ENCODE measurements at regions not wholly inside any gene's neighbourhood (a gene's known extent, or its start where the extent isn't known, plus 50 kb on each side); places are given as distances from the start of the nearest gene placed in this dataset.

DNA sequence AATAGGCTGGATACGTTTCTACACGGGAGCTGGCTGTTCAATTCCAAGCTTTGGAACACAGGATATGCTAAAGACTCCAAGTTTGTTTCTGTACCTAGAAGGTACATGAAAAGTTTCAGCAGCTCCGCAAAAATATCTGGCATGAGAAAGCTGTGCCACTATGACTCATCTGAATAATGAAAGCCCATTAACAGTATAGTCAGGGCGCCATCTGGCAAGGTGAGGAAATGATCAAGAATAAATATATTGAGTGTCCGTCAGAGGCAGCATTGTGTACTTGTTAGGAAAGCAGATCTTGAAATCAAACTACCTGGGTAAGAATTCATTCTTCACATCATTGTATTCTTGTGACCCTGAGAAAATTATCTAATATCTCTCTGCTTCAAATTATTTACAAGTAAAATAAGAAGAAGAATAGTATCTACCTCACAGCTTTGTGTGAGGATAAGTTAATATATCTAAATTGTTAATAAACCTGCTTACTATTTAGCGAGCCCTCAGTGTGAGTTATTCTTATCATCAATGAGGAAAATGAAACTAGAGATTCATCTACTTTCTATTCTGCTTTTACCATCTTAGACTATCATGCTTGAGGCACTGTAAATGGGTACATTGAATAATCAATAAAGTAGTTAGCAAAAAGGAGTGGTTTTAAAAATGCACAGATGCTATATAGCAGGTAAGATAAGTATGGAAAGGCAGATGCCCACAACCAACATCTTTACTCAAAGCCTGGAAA is 53.5 kb downstream of the FSCB start:
- H3K4me2 ChIP-seq: no peak overlapping the region

More for the DNA sequence above, 53.5 kb downstream of the FSCB start:
- H3K4me3 ChIP-seq: no peak overlapping the region
- Mint-ChIP-seq H3K4me1 (no peaks in the 10 kb centered on the region), H3K4me3 (no peak overlapping the region), H3K27ac (no peak overlapping the region), H3K27me3 (ENCODE audit: insufficient read depth, low read depth, poor library complexity) (peaks cover 6% of the 10 kb centered on the region), H3K9me3 (peaks cover 17% of the 10 kb centered on the region), H3K36me3 (ENCODE audit: low read depth) (no peaks in the 10 kb centered on the region)
- H3F3A ChIP-seq (replicated peaks; ENCODE audit: low read depth): no peaks in the 10 kb centered on the region
- H4K20me1 ChIP-seq (replicated peaks; ENCODE audit: insufficient read depth): no peaks in the 10 kb centered on the region
- no peaks in the 10 kb centered on the region for H3K36me3 ChIP-seq (ENCODE audit: insufficient read depth)
- no peak overlapping the region; the same call in 1 of the 2 replicates for H2AFZ ChIP-seq
- no peaks in the 10 kb centered on the region for H3K79me2 ChIP-seq (replicated peaks; ENCODE audit: insufficient read depth)
- H3K27ac ChIP-seq (ENCODE audit: low read depth): no peak overlapping the region
- 0 out of 2 replicates have a peak, but pooled peaks cover 6% of the 10 kb centered on the region for H3K4me1 ChIP-seq (ENCODE audit: insufficient read depth)
- ATAC-seq (no peak), DNase-seq (ENCODE audit: low spot score) (no peak)
- H3K27me3 ChIP-seq (ENCODE audit: insufficient read depth): no peaks in the 10 kb centered on the region
- H3K9me2 ChIP-seq (ENCODE audit: insufficient read depth): peaks cover 14% of the 10 kb centered on the region
- no peak for TF ChIP-seq EZH2phosphoT487 (IDR thresholded peaks at IDR 0.05; ENCODE audit: unreplicated experiment)
- TF ChIP-seq NANOG (IDR thresholded peaks at IDR 0.05; ENCODE audit: borderline replicate concordance): no peak
- TF ChIP-seq ZNF114 (CRISPR knock-in tag; IDR thresholded peaks at IDR 0.05): no peak
- TF ChIP-seq, protein P1, sequence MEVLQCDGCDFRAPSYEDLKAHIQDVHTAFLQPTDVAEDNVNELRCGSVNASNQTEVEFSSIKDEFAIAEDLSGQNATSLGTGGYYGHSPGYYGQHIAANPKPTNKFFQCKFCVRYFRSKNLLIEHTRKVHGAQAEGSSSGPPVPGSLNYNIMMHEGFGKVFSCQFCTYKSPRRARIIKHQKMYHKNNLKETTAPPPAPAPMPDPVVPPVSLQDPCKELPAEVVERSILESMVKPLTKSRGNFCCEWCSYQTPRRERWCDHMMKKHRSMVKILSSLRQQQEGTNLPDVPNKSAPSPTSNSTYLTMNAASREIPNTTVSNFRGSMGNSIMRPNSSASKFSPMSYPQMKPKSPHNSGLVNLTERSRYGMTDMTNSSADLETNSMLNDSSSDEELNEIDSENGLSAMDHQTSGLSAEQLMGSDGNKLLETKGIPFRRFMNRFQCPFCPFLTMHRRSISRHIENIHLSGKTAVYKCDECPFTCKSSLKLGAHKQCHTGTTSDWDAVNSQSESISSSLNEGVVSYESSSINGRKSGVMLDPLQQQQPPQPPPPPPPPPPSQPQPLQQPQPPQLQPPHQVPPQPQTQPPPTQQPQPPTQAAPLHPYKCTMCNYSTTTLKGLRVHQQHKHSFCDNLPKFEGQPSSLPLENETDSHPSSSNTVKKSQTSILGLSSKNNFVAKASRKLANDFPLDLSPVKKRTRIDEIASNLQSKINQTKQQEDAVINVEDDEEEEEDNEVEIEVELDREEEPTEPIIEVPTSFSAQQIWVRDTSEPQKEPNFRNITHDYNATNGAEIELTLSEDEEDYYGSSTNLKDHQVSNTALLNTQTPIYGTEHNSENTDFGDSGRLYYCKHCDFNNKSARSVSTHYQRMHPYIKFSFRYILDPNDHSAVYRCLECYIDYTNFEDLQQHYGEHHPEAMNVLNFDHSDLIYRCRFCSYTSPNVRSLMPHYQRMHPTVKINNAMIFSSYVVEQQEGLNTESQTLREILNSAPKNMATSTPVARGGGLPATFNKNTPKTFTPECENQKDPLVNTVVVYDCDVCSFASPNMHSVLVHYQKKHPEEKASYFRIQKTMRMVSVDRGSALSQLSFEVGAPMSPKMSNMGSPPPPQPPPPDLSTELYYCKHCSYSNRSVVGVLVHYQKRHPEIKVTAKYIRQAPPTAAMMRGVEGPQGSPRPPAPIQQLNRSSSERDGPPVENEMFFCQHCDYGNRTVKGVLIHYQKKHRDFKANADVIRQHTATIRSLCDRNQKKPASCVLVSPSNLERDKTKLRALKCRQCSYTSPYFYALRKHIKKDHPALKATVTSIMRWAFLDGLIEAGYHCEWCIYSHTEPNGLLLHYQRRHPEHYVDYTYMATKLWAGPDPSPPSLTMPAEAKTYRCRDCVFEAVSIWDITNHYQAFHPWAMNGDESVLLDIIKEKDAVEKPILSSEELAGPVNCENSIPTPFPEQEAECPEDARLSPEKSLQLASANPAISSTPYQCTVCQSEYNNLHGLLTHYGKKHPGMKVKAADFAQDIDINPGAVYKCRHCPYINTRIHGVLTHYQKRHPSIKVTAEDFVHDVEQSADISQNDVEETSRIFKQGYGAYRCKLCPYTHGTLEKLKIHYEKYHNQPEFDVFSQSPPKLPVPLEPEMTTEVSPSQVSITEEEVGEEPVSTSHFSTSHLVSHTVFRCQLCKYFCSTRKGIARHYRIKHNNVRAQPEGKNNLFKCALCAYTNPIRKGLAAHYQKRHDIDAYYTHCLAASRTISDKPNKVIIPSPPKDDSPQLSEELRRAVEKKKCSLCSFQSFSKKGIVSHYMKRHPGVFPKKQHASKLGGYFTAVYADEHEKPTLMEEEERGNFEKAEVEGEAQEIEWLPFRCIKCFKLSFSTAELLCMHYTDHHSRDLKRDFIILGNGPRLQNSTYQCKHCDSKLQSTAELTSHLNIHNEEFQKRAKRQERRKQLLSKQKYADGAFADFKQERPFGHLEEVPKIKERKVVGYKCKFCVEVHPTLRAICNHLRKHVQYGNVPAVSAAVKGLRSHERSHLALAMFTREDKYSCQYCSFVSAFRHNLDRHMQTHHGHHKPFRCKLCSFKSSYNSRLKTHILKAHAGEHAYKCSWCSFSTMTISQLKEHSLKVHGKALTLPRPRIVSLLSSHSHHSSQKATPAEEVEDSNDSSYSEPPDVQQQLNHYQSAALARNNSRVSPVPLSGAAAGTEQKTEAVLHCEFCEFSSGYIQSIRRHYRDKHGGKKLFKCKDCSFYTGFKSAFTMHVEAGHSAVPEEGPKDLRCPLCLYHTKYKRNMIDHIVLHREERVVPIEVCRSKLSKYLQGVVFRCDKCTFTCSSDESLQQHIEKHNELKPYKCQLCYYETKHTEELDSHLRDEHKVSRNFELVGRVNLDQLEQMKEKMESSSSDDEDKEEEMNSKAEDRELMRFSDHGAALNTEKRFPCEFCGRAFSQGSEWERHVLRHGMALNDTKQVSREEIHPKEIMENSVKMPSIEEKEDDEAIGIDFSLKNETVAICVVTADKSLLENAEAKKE (CRISPR knock-in tag; IDR thresholded peaks at IDR 0.05): no peak
- TF ChIP-seq EZH2 (IDR thresholded peaks at IDR 0.05; ENCODE audit: low read depth, unreplicated experiment): no peak
- TF ChIP-seq, protein P2, sequence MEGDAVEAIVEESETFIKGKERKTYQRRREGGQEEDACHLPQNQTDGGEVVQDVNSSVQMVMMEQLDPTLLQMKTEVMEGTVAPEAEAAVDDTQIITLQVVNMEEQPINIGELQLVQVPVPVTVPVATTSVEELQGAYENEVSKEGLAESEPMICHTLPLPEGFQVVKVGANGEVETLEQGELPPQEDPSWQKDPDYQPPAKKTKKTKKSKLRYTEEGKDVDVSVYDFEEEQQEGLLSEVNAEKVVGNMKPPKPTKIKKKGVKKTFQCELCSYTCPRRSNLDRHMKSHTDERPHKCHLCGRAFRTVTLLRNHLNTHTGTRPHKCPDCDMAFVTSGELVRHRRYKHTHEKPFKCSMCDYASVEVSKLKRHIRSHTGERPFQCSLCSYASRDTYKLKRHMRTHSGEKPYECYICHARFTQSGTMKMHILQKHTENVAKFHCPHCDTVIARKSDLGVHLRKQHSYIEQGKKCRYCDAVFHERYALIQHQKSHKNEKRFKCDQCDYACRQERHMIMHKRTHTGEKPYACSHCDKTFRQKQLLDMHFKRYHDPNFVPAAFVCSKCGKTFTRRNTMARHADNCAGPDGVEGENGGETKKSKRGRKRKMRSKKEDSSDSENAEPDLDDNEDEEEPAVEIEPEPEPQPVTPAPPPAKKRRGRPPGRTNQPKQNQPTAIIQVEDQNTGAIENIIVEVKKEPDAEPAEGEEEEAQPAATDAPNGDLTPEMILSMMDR (conservative IDR thresholded peaks at IDR 0.05; ENCODE audit: low read depth in 2 of 2): no peak
- TF ChIP-seq, protein P3, sequence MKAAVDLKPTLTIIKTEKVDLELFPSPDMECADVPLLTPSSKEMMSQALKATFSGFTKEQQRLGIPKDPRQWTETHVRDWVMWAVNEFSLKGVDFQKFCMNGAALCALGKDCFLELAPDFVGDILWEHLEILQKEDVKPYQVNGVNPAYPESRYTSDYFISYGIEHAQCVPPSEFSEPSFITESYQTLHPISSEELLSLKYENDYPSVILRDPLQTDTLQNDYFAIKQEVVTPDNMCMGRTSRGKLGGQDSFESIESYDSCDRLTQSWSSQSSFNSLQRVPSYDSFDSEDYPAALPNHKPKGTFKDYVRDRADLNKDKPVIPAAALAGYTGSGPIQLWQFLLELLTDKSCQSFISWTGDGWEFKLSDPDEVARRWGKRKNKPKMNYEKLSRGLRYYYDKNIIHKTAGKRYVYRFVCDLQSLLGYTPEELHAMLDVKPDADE (IDR thresholded peaks at IDR 0.05): no peak
- no peak for TF ChIP-seq CREB1 (CRISPR knock-in tag; IDR thresholded peaks at IDR 0.05; ENCODE audit: low read depth)
- no peak for TF ChIP-seq ZNF331 (CRISPR knock-in tag; IDR thresholded peaks at IDR 0.05; ENCODE audit: low read depth)
- TF ChIP-seq POLR2AphosphoS5 (IDR thresholded peaks at IDR 0.05; ENCODE audit: low read depth): no peak
- no peak for TF ChIP-seq STAT1 (IDR thresholded peaks at IDR 0.05; ENCODE audit: unreplicated experiment)
- no peak for TF ChIP-seq JUNB (IDR thresholded peaks at IDR 0.05; ENCODE audit: unreplicated experiment)
- TF ChIP-seq, protein P4, sequence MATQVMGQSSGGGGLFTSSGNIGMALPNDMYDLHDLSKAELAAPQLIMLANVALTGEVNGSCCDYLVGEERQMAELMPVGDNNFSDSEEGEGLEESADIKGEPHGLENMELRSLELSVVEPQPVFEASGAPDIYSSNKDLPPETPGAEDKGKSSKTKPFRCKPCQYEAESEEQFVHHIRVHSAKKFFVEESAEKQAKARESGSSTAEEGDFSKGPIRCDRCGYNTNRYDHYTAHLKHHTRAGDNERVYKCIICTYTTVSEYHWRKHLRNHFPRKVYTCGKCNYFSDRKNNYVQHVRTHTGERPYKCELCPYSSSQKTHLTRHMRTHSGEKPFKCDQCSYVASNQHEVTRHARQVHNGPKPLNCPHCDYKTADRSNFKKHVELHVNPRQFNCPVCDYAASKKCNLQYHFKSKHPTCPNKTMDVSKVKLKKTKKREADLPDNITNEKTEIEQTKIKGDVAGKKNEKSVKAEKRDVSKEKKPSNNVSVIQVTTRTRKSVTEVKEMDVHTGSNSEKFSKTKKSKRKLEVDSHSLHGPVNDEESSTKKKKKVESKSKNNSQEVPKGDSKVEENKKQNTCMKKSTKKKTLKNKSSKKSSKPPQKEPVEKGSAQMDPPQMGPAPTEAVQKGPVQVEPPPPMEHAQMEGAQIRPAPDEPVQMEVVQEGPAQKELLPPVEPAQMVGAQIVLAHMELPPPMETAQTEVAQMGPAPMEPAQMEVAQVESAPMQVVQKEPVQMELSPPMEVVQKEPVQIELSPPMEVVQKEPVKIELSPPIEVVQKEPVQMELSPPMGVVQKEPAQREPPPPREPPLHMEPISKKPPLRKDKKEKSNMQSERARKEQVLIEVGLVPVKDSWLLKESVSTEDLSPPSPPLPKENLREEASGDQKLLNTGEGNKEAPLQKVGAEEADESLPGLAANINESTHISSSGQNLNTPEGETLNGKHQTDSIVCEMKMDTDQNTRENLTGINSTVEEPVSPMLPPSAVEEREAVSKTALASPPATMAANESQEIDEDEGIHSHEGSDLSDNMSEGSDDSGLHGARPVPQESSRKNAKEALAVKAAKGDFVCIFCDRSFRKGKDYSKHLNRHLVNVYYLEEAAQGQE (IDR thresholded peaks at IDR 0.05; ENCODE audit: unreplicated experiment): no peak

All from GM23338 (cell line).